ENCODE measurements at regions not wholly inside any gene's neighbourhood (a gene's known extent, or its start where the extent isn't known, plus 50 kb on each side); places are given as distances from the start of the nearest gene placed in this dataset.

DNA sequence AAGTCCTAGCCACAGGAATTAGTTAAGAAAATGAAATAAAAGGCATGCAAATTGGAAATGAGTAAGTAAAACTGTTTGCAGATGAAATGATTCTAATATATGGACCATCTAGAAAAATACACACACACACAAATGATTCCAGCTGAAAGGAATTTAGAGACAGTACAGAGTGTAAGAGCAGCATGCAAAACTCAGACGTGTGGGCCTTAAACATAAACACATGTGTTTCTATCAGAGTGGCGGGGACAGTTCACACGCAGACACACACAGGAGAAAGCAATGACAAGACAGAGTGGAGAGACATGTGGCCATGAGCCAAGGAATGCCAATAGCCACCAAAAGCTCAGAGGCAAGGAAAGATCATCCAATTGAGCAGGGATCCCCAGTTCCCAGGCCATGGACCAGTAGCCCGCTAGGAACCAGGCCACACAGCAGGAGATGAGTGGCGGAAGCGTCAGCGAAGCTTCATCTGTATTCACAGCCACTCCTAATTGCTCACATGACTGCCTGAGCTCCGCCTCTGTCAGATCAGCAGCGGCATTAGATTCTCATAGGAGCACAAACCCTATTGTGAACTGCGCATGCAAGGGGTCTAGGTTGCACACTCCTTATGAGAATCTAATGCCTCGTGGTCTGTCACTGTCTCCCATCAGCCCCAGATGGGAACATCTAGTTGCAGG lies 155.4 kb downstream of the ARL4C start (continued):
- TF ChIP-seq STAT1 (IDR thresholded peaks at IDR 0.05; ENCODE audit: unreplicated experiment), result no peak
- TF ChIP-seq EZH2phosphoT487 (IDR thresholded peaks at IDR 0.05; ENCODE audit: unreplicated experiment), result no peak
- TF ChIP-seq POLR2AphosphoS5 (IDR thresholded peaks at IDR 0.05; ENCODE audit: low read depth), result no peak

DNA sequence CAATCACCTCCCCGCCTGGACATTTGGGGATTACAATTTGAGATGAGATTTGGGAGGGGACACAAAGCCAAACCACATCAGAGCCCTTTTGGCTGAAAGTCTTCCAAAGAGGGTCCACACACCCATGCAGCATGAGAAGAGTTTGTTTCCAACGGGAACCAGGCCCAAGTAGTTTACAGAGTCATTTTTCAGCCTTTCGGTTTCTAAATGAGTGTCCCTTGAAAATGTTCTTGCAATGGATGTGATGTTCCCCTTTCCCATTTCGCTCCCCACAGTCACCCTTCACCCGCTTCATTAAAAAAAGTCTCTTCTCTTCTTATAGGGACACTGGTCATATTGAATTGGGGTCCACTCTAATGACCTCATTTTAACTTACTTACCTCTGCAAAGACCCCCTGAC lies 157.4 kb downstream of the ARL4C start:
- Mint-ChIP-seq H3K27me3 (ENCODE audit: insufficient read depth, low read depth, poor library complexity) (peaks cover 4% of the 10 kb centered on the region), H3K4me3 (no peak overlapping the region), H3K36me3 (ENCODE audit: low read depth) (no peaks in the 10 kb centered on the region), H3K27ac (no peak overlapping the region), H3K9me3 (no peaks in the 10 kb centered on the region), H3K4me1 (peaks cover under 1% of the 10 kb centered on the region; the same call in 1 of the 3 replicates)
- no peaks in the 10 kb centered on the region for H3K4me1 ChIP-seq (ENCODE audit: insufficient read depth)
- no peaks in the 10 kb centered on the region for H3F3A ChIP-seq (replicated peaks; ENCODE audit: low read depth)
- no peaks in the 10 kb centered on the region for H3K9me2 ChIP-seq (ENCODE audit: insufficient read depth)
- no peaks in the 10 kb centered on the region for H3K79me2 ChIP-seq (replicated peaks; ENCODE audit: insufficient read depth)
- H3K27ac ChIP-seq (ENCODE audit: low read depth), result no peak overlapping the region
- H4K20me1 ChIP-seq (replicated peaks; ENCODE audit: insufficient read depth), result no peaks in the 10 kb centered on the region
- no peaks in the 10 kb centered on the region for H3K36me3 ChIP-seq (ENCODE audit: insufficient read depth)
- no peaks in the 10 kb centered on the region for H3K27me3 ChIP-seq (ENCODE audit: insufficient read depth)
- ATAC-seq (no peak), DNase-seq (ENCODE audit: low spot score) (no peak)
- TF ChIP-seq, protein P1, sequence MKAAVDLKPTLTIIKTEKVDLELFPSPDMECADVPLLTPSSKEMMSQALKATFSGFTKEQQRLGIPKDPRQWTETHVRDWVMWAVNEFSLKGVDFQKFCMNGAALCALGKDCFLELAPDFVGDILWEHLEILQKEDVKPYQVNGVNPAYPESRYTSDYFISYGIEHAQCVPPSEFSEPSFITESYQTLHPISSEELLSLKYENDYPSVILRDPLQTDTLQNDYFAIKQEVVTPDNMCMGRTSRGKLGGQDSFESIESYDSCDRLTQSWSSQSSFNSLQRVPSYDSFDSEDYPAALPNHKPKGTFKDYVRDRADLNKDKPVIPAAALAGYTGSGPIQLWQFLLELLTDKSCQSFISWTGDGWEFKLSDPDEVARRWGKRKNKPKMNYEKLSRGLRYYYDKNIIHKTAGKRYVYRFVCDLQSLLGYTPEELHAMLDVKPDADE (IDR thresholded peaks at IDR 0.05), result no peak
- TF ChIP-seq CREB1 (CRISPR knock-in tag; IDR thresholded peaks at IDR 0.05; ENCODE audit: low read depth), result no peak
- no peak for TF ChIP-seq EZH2 (IDR thresholded peaks at IDR 0.05; ENCODE audit: low read depth, unreplicated experiment)
- TF ChIP-seq, protein P2, sequence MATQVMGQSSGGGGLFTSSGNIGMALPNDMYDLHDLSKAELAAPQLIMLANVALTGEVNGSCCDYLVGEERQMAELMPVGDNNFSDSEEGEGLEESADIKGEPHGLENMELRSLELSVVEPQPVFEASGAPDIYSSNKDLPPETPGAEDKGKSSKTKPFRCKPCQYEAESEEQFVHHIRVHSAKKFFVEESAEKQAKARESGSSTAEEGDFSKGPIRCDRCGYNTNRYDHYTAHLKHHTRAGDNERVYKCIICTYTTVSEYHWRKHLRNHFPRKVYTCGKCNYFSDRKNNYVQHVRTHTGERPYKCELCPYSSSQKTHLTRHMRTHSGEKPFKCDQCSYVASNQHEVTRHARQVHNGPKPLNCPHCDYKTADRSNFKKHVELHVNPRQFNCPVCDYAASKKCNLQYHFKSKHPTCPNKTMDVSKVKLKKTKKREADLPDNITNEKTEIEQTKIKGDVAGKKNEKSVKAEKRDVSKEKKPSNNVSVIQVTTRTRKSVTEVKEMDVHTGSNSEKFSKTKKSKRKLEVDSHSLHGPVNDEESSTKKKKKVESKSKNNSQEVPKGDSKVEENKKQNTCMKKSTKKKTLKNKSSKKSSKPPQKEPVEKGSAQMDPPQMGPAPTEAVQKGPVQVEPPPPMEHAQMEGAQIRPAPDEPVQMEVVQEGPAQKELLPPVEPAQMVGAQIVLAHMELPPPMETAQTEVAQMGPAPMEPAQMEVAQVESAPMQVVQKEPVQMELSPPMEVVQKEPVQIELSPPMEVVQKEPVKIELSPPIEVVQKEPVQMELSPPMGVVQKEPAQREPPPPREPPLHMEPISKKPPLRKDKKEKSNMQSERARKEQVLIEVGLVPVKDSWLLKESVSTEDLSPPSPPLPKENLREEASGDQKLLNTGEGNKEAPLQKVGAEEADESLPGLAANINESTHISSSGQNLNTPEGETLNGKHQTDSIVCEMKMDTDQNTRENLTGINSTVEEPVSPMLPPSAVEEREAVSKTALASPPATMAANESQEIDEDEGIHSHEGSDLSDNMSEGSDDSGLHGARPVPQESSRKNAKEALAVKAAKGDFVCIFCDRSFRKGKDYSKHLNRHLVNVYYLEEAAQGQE (IDR thresholded peaks at IDR 0.05; ENCODE audit: unreplicated experiment), result no peak
- TF ChIP-seq EZH2phosphoT487 (IDR thresholded peaks at IDR 0.05; ENCODE audit: unreplicated experiment), result no peak
- no peak for TF ChIP-seq JUNB (IDR thresholded peaks at IDR 0.05; ENCODE audit: unreplicated experiment)
- TF ChIP-seq ZNF114 (CRISPR knock-in tag; IDR thresholded peaks at IDR 0.05), result no peak
- no peak for TF ChIP-seq ZNF331 (CRISPR knock-in tag; IDR thresholded peaks at IDR 0.05; ENCODE audit: low read depth)
- no peak for TF ChIP-seq STAT1 (IDR thresholded peaks at IDR 0.05; ENCODE audit: unreplicated experiment)
- TF ChIP-seq POLR2AphosphoS5 (IDR thresholded peaks at IDR 0.05; ENCODE audit: low read depth), result no peak
- TF ChIP-seq, protein P3, sequence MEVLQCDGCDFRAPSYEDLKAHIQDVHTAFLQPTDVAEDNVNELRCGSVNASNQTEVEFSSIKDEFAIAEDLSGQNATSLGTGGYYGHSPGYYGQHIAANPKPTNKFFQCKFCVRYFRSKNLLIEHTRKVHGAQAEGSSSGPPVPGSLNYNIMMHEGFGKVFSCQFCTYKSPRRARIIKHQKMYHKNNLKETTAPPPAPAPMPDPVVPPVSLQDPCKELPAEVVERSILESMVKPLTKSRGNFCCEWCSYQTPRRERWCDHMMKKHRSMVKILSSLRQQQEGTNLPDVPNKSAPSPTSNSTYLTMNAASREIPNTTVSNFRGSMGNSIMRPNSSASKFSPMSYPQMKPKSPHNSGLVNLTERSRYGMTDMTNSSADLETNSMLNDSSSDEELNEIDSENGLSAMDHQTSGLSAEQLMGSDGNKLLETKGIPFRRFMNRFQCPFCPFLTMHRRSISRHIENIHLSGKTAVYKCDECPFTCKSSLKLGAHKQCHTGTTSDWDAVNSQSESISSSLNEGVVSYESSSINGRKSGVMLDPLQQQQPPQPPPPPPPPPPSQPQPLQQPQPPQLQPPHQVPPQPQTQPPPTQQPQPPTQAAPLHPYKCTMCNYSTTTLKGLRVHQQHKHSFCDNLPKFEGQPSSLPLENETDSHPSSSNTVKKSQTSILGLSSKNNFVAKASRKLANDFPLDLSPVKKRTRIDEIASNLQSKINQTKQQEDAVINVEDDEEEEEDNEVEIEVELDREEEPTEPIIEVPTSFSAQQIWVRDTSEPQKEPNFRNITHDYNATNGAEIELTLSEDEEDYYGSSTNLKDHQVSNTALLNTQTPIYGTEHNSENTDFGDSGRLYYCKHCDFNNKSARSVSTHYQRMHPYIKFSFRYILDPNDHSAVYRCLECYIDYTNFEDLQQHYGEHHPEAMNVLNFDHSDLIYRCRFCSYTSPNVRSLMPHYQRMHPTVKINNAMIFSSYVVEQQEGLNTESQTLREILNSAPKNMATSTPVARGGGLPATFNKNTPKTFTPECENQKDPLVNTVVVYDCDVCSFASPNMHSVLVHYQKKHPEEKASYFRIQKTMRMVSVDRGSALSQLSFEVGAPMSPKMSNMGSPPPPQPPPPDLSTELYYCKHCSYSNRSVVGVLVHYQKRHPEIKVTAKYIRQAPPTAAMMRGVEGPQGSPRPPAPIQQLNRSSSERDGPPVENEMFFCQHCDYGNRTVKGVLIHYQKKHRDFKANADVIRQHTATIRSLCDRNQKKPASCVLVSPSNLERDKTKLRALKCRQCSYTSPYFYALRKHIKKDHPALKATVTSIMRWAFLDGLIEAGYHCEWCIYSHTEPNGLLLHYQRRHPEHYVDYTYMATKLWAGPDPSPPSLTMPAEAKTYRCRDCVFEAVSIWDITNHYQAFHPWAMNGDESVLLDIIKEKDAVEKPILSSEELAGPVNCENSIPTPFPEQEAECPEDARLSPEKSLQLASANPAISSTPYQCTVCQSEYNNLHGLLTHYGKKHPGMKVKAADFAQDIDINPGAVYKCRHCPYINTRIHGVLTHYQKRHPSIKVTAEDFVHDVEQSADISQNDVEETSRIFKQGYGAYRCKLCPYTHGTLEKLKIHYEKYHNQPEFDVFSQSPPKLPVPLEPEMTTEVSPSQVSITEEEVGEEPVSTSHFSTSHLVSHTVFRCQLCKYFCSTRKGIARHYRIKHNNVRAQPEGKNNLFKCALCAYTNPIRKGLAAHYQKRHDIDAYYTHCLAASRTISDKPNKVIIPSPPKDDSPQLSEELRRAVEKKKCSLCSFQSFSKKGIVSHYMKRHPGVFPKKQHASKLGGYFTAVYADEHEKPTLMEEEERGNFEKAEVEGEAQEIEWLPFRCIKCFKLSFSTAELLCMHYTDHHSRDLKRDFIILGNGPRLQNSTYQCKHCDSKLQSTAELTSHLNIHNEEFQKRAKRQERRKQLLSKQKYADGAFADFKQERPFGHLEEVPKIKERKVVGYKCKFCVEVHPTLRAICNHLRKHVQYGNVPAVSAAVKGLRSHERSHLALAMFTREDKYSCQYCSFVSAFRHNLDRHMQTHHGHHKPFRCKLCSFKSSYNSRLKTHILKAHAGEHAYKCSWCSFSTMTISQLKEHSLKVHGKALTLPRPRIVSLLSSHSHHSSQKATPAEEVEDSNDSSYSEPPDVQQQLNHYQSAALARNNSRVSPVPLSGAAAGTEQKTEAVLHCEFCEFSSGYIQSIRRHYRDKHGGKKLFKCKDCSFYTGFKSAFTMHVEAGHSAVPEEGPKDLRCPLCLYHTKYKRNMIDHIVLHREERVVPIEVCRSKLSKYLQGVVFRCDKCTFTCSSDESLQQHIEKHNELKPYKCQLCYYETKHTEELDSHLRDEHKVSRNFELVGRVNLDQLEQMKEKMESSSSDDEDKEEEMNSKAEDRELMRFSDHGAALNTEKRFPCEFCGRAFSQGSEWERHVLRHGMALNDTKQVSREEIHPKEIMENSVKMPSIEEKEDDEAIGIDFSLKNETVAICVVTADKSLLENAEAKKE (CRISPR knock-in tag; IDR thresholded peaks at IDR 0.05), result no peak
- TF ChIP-seq, protein P4, sequence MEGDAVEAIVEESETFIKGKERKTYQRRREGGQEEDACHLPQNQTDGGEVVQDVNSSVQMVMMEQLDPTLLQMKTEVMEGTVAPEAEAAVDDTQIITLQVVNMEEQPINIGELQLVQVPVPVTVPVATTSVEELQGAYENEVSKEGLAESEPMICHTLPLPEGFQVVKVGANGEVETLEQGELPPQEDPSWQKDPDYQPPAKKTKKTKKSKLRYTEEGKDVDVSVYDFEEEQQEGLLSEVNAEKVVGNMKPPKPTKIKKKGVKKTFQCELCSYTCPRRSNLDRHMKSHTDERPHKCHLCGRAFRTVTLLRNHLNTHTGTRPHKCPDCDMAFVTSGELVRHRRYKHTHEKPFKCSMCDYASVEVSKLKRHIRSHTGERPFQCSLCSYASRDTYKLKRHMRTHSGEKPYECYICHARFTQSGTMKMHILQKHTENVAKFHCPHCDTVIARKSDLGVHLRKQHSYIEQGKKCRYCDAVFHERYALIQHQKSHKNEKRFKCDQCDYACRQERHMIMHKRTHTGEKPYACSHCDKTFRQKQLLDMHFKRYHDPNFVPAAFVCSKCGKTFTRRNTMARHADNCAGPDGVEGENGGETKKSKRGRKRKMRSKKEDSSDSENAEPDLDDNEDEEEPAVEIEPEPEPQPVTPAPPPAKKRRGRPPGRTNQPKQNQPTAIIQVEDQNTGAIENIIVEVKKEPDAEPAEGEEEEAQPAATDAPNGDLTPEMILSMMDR (conservative IDR thresholded peaks at IDR 0.05; ENCODE audit: low read depth in 2 of 2), result no peak
- no peak for TF ChIP-seq NANOG (IDR thresholded peaks at IDR 0.05; ENCODE audit: borderline replicate concordance)
- no peak overlapping the region for H3K4me2 ChIP-seq
- H2AFZ ChIP-seq, result no peak overlapping the region
- H3K4me3 ChIP-seq, result no peak overlapping the region
